Keratinocyte (primary cell): ENCODE measurements at regions not wholly inside any gene's neighbourhood (a gene's known extent, or its start where the extent isn't known, plus 50 kb on each side); places are given as distances from the start of the nearest gene placed in this dataset.

Source experiments
- DNase-seq: peaks from one replicate; pipeline ENCODE4 v3.0.0-alpha.2; 2011; ENCODE audit warnings: low read depth, missing footprints, low spot score
- FAIRE-seq: peaks from 2 replicates; lab custom pipeline; 2011; peaks lifted over from hg19 to GRCh38; lab: Jason Lieb, UNC
- H2AFZ ChIP-seq: 2 replicates; pipeline ENCODE4 v1.6.0; 2012; ENCODE audit warnings: low read length, control low read depth, inconsistent platforms; ENCODE audit not compliant: control insufficient read depth
- H3K27ac ChIP-seq: 2 replicates; pipeline ENCODE4 v1.5.1; 2011; ENCODE audit warnings: low read length; ENCODE audit not compliant: control insufficient read depth, insufficient read depth
- H3K27me3 ChIP-seq: 3 replicates; pipeline ENCODE4 v1.6.0; 2011; ENCODE audit warnings: low read length; ENCODE audit not compliant: control insufficient read depth, insufficient read depth; ENCODE audit errors: extremely low read depth
- H3K36me3 ChIP-seq, 2 experiments: 2 replicates in 1 of 2; 3 replicates in 1 of 2; pipeline ENCODE4 v1.5.1; 2011; ENCODE audit warnings: low read length in 2 of 2, mild to moderate bottlenecking in 1 of 2; ENCODE audit not compliant: control insufficient read depth in 2 of 2, insufficient read depth in 2 of 2; ENCODE audit errors: extremely low read depth in 1 of 2
- H3K4me1 ChIP-seq: 3 replicates; pipeline ENCODE4 v1.5.1; 2011; ENCODE audit warnings: low read length; ENCODE audit not compliant: control insufficient read depth, insufficient read depth; ENCODE audit errors: extremely low read depth
- H3K4me2 ChIP-seq: 3 replicates; pipeline ENCODE4 v1.6.0; 2011; ENCODE audit warnings: low read depth, low read length; ENCODE audit not compliant: control insufficient read depth, insufficient read depth; ENCODE audit errors: extremely low read depth
- H3K4me3 ChIP-seq, 3 experiments: fragments of 200-600 bp in 1 of 3; sonication (generic) in 1 of 3; 2 replicates in 2 of 3; 3 replicates in 1 of 3; pipeline ENCODE4 v1.5.1; 2011 to 2016; ENCODE audit warnings: low read length in 3 of 3, mild to moderate bottlenecking in 3 of 3, control low read depth in 2 of 3, inconsistent platforms in 1 of 3, low read depth in 1 of 3, mixed read lengths in 1 of 3, mixed run types in 1 of 3, moderate library complexity in 1 of 3; ENCODE audit not compliant: control insufficient read depth in 2 of 3, insufficient read depth in 2 of 3; ENCODE audit errors: extremely low read depth in 1 of 3
- H3K79me2 ChIP-seq: 2 replicates; pipeline ENCODE4 v1.6.0; 2012; ENCODE audit warnings: low read length; ENCODE audit not compliant: control insufficient read depth, insufficient read depth
- H3K9ac ChIP-seq: 3 replicates; pipeline ENCODE4 v1.6.0; 2011; ENCODE audit warnings: low read length; ENCODE audit not compliant: control insufficient read depth, insufficient read depth; ENCODE audit errors: extremely low read depth
- H3K9me1 ChIP-seq: 3 replicates; pipeline ENCODE4 v1.6.0; 2011; ENCODE audit warnings: low read length; ENCODE audit not compliant: control insufficient read depth, insufficient read depth; ENCODE audit errors: extremely low read depth
- H3K9me3 ChIP-seq: 2 replicates; pipeline ENCODE4 v1.5.1; 2012; ENCODE audit warnings: low read depth, low read length; ENCODE audit not compliant: control insufficient read depth
- H4K20me1 ChIP-seq: 3 replicates; pipeline ENCODE4 v1.6.0; 2011; ENCODE audit warnings: low read length; ENCODE audit not compliant: control insufficient read depth, insufficient read depth; ENCODE audit errors: extremely low read depth
- CTCF ChIP-seq, 3 experiments: IDR thresholded peaks in 1 of 3; conservative IDR thresholded peaks in 1 of 3; optimal IDR thresholded peaks in 1 of 3; 2 replicates in 2 of 3; 3 replicates in 1 of 3; pipeline versions ENCODE3 to v1.5.1; 2011; ENCODE audit warnings: low read length in 3 of 3, mild to moderate bottlenecking in 3 of 3, moderate library complexity in 2 of 3, control low read depth in 1 of 3, inconsistent platforms in 1 of 3; ENCODE audit not compliant: insufficient read depth in 2 of 3; ENCODE audit errors: extremely low read depth in 1 of 3
- EZH2 ChIP-seq: IDR thresholded peaks from one replicate; pipeline ENCODE4 v1.6.1; 2012; ENCODE audit warnings: inconsistent platforms, mild to moderate bottlenecking, low read length, moderate library complexity
- dilution Hi-C: fragments of 300-500 bp; cut with MboI; formaldehyde crosslinking; loops from one replicate; pipeline ENCODE4 v1.7.0; 2020; ENCODE audit warnings: low sequenced_read_pairs; ENCODE audit not compliant: extremely low pct_ligation_motif_present

DNA sequence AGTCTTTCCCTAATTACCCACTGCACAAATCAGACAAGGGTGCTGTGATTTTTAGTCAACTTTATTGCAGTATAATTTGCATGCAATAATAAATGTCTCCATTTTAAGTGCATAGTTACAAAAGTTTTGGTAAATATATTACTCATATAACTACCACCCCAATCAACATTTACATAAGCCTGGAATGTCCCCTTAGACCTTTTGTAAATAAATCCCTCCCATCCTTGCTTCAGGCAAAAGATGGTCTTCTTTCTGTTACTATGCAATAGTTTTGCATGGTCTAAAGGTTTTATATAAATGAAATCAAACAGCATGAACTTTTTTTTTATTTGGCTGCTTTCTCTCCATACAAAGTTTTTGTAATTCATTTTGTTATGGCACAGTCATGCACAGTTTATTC, 235.4 kb downstream of the PYDC2 start:
- no peak overlapping the region for H3K4me3 ChIP-seq
- H3K4me1 ChIP-seq = no peaks in the 10 kb centered on the region
- TF ChIP-seq EZH2 = no peak
- no peak for TF ChIP-seq CTCF (optimal IDR thresholded peaks at IDR 0.05 in 1 of 3, IDR thresholded peaks at IDR 0.05 in 1 of 3, conservative IDR thresholded peaks at IDR 0.05 in 1 of 3; ENCODE audit: extremely low read depth in 1 of 3, insufficient read depth in 2 of 3, low read length in 3 of 3)
- H3K36me3 ChIP-seq = no peaks in the 10 kb centered on the region
- no peak overlapping the region for H3K9ac ChIP-seq
- H2AFZ ChIP-seq = no peak overlapping the region
- H3K4me2 ChIP-seq = no peak overlapping the region
- DNase-seq = no peak
- dilution Hi-C loops = no loop called here
- H3K79me2 ChIP-seq = no peaks in the 10 kb centered on the region
- H3K27ac ChIP-seq = no peak overlapping the region
- no peaks in the 10 kb centered on the region for H3K9me3 ChIP-seq
- no peaks in the 10 kb centered on the region for H4K20me1 ChIP-seq
- no peak for FAIRE-seq
- no peaks in the 10 kb centered on the region for H3K27me3 ChIP-seq
- no peaks in the 10 kb centered on the region for H3K9me1 ChIP-seq

- H3K9ac ChIP-seq = no peak overlapping the region
- H3K79me2 ChIP-seq = no peaks in the 10 kb centered on the region
- FAIRE-seq (no peak), DNase-seq (no peak)
- peaks cover 4% of the 10 kb centered on the region for H3K9me3 ChIP-seq
- TF ChIP-seq EZH2 = no peak
- no peak for TF ChIP-seq CTCF (optimal IDR thresholded peaks at IDR 0.05 in 1 of 3, IDR thresholded peaks at IDR 0.05 in 1 of 3, conservative IDR thresholded peaks at IDR 0.05 in 1 of 3; ENCODE audit: extremely low read depth in 1 of 3, insufficient read depth in 2 of 3, low read length in 3 of 3)
- dilution Hi-C loops = no loop called here
- no peaks in the 10 kb centered on the region for H3K9me1 ChIP-seq
- no peak overlapping the region for H2AFZ ChIP-seq
- no peaks in the 10 kb centered on the region for H3K4me1 ChIP-seq
- no peaks in the 10 kb centered on the region for H3K36me3 ChIP-seq
- H3K27ac ChIP-seq = no peak overlapping the region
- H3K27me3 ChIP-seq = no peaks in the 10 kb centered on the region
- no peaks in the 10 kb centered on the region for H4K20me1 ChIP-seq
- H3K4me2 ChIP-seq = no peak overlapping the region
- H3K4me3 ChIP-seq = no peak overlapping the region
These were observed 238.6 kb downstream of the PYDC2 start for GRCh38 chr3:191699546-191699945.
